Osteocyte (in vitro differentiated cells): ENCODE measurements at regions not wholly inside any gene's neighbourhood (a gene's known extent, or its start where the extent isn't known, plus 50 kb on each side); places are given as distances from the start of the nearest gene placed in this dataset.

Source experiments
- DNase-seq: peaks from one replicate; pipeline ENCODE4 v3.0.0; 2021; ENCODE audit warnings: mixed read lengths; ENCODE audit not compliant: unreplicated experiment; ENCODE audit errors: extremely low spot score
- H3K27ac Mint-ChIP-seq: one replicate; pipeline ENCODE4 v1.8.0; 2021; ENCODE audit warnings: mild to moderate bottlenecking, mixed read lengths; ENCODE audit not compliant: unreplicated experiment
- H3K27me3 Mint-ChIP-seq: one replicate; pipeline ENCODE4 v1.8.0; 2021; ENCODE audit warnings: mixed read lengths; ENCODE audit not compliant: unreplicated experiment
- H3K36me3 Mint-ChIP-seq: one replicate; pipeline ENCODE4 v1.8.0; 2021; ENCODE audit warnings: mixed read lengths; ENCODE audit not compliant: unreplicated experiment
- H3K4me1 Mint-ChIP-seq: one replicate; pipeline ENCODE4 v1.8.0; 2021; ENCODE audit warnings: mixed read lengths; ENCODE audit not compliant: unreplicated experiment
- H3K4me3 Mint-ChIP-seq: one replicate; pipeline ENCODE4 v1.8.0; 2021; ENCODE audit warnings: mild to moderate bottlenecking, moderate library complexity, mixed read lengths; ENCODE audit not compliant: unreplicated experiment
- H3K9me3 Mint-ChIP-seq: one replicate; pipeline ENCODE4 v1.8.0; 2021; ENCODE audit warnings: mixed read lengths; ENCODE audit not compliant: unreplicated experiment
- TF ChIP-seq, protein P1 (sequence below): fragments of 200-600 bp; sonication (generic); IDR thresholded peaks from 2 replicates; pipeline ENCODE4 v1.5.0; 2021; ENCODE audit warnings: antibody characterized with exemption, mild to moderate bottlenecking, moderate library complexity

DNA sequence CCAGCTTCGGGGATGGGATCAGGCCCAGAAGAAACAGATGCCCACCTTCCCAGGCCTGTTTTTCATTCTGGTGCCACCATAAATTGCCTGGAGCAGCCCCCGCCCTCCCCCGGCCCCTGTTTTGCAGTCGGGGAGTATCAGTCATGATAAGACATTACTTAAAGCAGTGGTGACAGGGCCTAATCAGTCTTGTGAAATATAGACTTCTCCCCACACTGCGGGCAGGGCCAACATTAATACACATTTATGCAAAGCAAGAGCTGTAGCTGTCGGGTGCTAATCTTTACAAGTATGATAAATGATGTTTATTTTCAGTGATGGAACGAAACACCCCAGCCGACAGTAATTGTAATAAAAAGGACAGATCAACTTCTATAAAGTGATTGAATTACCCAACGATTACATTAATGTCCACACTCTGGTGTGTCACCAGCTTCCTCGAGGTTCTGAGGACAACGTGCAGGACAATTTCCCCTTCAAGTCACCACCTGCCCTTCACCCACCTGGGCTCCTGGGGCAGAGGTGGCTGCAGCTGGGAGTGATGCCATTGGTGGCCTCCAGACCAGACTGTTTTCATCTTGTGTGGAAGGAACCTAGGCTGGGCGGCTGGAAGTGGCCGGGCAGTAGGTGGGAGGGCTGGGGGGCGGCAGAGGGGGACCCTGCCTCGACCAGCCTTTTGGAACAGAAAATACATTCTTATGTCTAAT is 226.0 kb downstream of the TFCP2L1 start:
- Mint-ChIP-seq H3K36me3 (no peaks in the 10 kb centered on the region), H3K27me3 (peaks cover 29% of the 10 kb centered on the region), H3K9me3 (no peaks in the 10 kb centered on the region), H3K4me1 (peaks cover 10% of the 10 kb centered on the region), H3K27ac (no peak overlapping the region), H3K4me3 (no peak overlapping the region)
- TF ChIP-seq, protein P1, sequence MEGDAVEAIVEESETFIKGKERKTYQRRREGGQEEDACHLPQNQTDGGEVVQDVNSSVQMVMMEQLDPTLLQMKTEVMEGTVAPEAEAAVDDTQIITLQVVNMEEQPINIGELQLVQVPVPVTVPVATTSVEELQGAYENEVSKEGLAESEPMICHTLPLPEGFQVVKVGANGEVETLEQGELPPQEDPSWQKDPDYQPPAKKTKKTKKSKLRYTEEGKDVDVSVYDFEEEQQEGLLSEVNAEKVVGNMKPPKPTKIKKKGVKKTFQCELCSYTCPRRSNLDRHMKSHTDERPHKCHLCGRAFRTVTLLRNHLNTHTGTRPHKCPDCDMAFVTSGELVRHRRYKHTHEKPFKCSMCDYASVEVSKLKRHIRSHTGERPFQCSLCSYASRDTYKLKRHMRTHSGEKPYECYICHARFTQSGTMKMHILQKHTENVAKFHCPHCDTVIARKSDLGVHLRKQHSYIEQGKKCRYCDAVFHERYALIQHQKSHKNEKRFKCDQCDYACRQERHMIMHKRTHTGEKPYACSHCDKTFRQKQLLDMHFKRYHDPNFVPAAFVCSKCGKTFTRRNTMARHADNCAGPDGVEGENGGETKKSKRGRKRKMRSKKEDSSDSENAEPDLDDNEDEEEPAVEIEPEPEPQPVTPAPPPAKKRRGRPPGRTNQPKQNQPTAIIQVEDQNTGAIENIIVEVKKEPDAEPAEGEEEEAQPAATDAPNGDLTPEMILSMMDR, result no peak
- no peak for DNase-seq

GRCh38 chr2:121059651-121060649 is 225.1 kb downstream of the TFCP2L1 start:
- Mint-ChIP-seq H3K27me3 (peaks cover 29% of the 10 kb centered on the region), H3K27ac (no peak overlapping the region), H3K9me3 (no peaks in the 10 kb centered on the region), H3K4me3 (no peak overlapping the region), H3K4me1 (peaks cover 10% of the 10 kb centered on the region), H3K36me3 (no peaks in the 10 kb centered on the region)
- TF ChIP-seq, protein P1, result no peak
- no peak for DNase-seq

DNA sequence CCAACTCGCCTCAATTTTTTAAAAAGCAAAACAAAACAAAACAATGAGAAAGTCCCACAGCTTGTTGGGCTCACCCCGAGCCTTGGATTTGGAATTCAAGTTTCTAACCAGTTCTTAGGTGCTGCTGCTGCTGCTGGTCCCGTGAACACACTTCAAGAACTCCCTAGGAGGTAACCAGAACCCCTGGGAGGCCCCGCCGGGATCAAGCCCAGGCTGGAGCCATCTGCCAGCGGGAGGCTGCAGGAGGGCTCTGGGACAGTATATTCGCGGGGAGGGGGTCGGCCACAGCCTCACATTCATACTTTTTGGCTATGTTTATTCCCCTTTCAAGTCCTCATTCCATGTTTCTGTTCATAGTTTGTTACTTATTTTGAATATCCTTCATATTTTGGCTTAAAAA is 223.4 kb downstream of the TFCP2L1 start:
- H3K4me1 Mint-ChIP-seq, result peaks cover 10% of the 10 kb centered on the region
- H3K27me3 Mint-ChIP-seq, result peaks cover 21% of the 10 kb centered on the region
- TF ChIP-seq, protein P1, result no peak
- no peak overlapping the region for H3K4me3 Mint-ChIP-seq
- no peaks in the 10 kb centered on the region for H3K9me3 Mint-ChIP-seq
- no peaks in the 10 kb centered on the region for H3K36me3 Mint-ChIP-seq
- DNase-seq, result no peak
- H3K27ac Mint-ChIP-seq, result no peak overlapping the region

GRCh38 chr2:121063471-121063870 is 221.5 kb downstream of the TFCP2L1 start:
- no peak overlapping the region for H3K27ac Mint-ChIP-seq
- TF ChIP-seq, protein P1, result no peak
- peaks cover 11% of the 10 kb centered on the region for H3K27me3 Mint-ChIP-seq
- no peak for DNase-seq
- no peaks in the 10 kb centered on the region for H3K36me3 Mint-ChIP-seq
- no peak overlapping the region for H3K4me3 Mint-ChIP-seq
- H3K4me1 Mint-ChIP-seq, result peaks cover 8% of the 10 kb centered on the region
- no peaks in the 10 kb centered on the region for H3K9me3 Mint-ChIP-seq

DNA sequence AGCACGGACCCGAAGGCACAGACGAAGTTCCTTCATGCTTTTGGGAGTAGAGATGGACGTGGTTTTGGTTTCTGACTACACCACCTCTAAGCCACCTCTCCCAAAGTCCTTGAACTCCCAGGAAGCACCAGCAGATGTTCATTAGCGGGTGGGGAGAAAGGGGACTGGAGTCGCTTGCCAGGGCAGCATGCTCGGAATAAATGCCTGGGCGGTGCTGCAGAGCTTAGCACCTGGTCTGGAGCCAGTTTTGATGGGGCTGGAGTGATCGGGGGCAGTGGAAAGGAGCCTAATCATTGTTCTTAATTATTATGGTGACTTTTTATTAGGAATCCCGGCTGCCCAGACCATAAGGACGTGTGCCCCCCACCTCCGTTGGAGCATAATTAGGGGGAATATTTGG is 220.8 kb downstream of the TFCP2L1 start:
- H3K27me3 Mint-ChIP-seq, result peaks cover 11% of the 10 kb centered on the region
- H3K27ac Mint-ChIP-seq, result no peak overlapping the region
- H3K9me3 Mint-ChIP-seq, result no peaks in the 10 kb centered on the region
- DNase-seq, result no peak
- TF ChIP-seq, protein P1, result no peak
- H3K4me3 Mint-ChIP-seq, result no peak overlapping the region
- peaks cover 8% of the 10 kb centered on the region for H3K4me1 Mint-ChIP-seq
- no peaks in the 10 kb centered on the region for H3K36me3 Mint-ChIP-seq
